ENCODE measurements at regions not wholly inside any gene's neighbourhood (a gene's known extent, or its start where the extent isn't known, plus 50 kb on each side); places are given as distances from the start of the nearest gene placed in this dataset.

- ChIA-PET CTCF (no interaction called here), POLR2A (no interaction called here)
- TF ChIP-seq CTCF (IDR thresholded peaks at IDR 0.05; ENCODE audit: control extremely low read depth, extremely low read depth, low read depth, missing control alignments) = no peak
- no peak for DNase-seq (ENCODE audit: extremely low spot score)
Observed at GRCh38 chr20:56998438-56998837, 268.0 kb downstream of the BMP7 start.

DNA sequence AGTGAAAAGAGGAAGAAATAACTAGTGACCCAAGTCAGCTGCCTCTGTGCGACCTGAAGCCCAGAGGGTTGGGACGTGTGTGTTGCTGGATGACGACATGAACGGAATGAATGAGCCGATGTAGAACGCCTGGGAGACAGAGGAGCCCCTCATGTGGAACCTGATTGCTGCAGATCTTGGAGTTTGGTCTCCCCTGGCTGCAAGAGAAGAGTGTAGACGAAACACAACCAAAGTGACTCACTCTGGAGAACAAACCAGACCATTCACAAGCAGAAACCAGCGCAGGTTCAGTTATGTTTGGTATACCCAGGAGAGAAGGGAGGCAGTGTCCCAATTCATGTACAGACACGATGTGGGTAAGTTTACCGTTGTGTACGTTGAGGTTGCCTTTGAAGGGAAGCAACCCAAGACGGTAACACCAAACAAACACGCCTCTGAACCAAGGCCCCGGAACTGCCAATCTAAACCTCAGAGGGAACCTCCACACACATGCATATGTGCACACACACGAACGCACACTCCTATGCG lies 265.9 kb downstream of the BMP7 start:
- DNase-seq (ENCODE audit: extremely low spot score) = no peak
- ChIA-PET POLR2A (no interaction called here), CTCF (interaction anchor here (1.4 kb wide), 1 partner anchor 10 kb away, joined by 3 read pairs; no protein-coding TSS in a partner anchor)
- no peak for TF ChIP-seq CTCF (IDR thresholded peaks at IDR 0.05; ENCODE audit: control extremely low read depth, extremely low read depth, low read depth, missing control alignments)

GRCh38 chr20:57001126-57001767 lies 265.2 kb downstream of the BMP7 start:
- CTCF ChIA-PET = no interaction called here
- DNase-seq (ENCODE audit: extremely low spot score) = no peak
- no peak for TF ChIP-seq CTCF (IDR thresholded peaks at IDR 0.05; ENCODE audit: control extremely low read depth, extremely low read depth, low read depth, missing control alignments)
- POLR2A ChIA-PET = no interaction called here

- CTCF ChIA-PET = no interaction called here
Observed at GRCh38 chr20:57002066-57002570, 264.3 kb downstream of the BMP7 start.

GRCh38 chr20:57003012-57003411 lies 263.4 kb downstream of the BMP7 start:
- CTCF ChIA-PET = interaction anchor here (1.1 kb wide), 1 partner anchor 8 kb away, joined by 3 read pairs; no protein-coding TSS in a partner anchor
- DNase-seq (ENCODE audit: extremely low spot score) = no peak
- POLR2A ChIA-PET = no interaction called here
- TF ChIP-seq CTCF (IDR thresholded peaks at IDR 0.05; ENCODE audit: control extremely low read depth, extremely low read depth, low read depth, missing control alignments) = no peak

More at GRCh38 chr20:57002066-57002570, 264.3 kb downstream of the BMP7 start:
- POLR2A ChIA-PET = interaction anchor here (0.7 kb wide), 1 partner anchor 393 kb away, joined by 5 read pairs; no protein-coding TSS in a partner anchor
- TF ChIP-seq CTCF (IDR thresholded peaks at IDR 0.05; ENCODE audit: control extremely low read depth, extremely low read depth, low read depth, missing control alignments) = no peak
- DNase-seq (ENCODE audit: extremely low spot score) = no peak

GRCh38 chr20:57004416-57004815 lies 262.0 kb downstream of the BMP7 start:
- POLR2A ChIA-PET = interaction anchor here (0.6 kb wide), 1 partner anchor 1039 kb away, joined by 4 read pairs; no protein-coding TSS in a partner anchor
- no peak for TF ChIP-seq CTCF (IDR thresholded peaks at IDR 0.05; ENCODE audit: control extremely low read depth, extremely low read depth, low read depth, missing control alignments)
- CTCF ChIA-PET = interaction anchor here (1.8 kb wide), 1 partner anchor 9 kb away, joined by 5 read pairs; no protein-coding TSS in a partner anchor
- DNase-seq (ENCODE audit: extremely low spot score) = no peak
